ENCODE measurements at regions not wholly inside any gene's neighbourhood (a gene's known extent, or its start where the extent isn't known, plus 50 kb on each side); places are given as distances from the start of the nearest gene placed in this dataset.

- H3K4me1 ChIP-seq (ENCODE audit: insufficient read depth) = no peaks in the 10 kb centered on the region
- H3K27me3 ChIP-seq = no peaks in the 10 kb centered on the region
- intact Hi-C loops (cut with DNase I) = no loop called here
- H3K9me3 ChIP-seq = no peaks in the 10 kb centered on the region
- no peaks in the 10 kb centered on the region for H3K36me3 ChIP-seq
- TF ChIP-seq CTCF (IDR thresholded peaks at IDR 0.05) = no peak
- TF ChIP-seq EP300 (IDR thresholded peaks at IDR 0.05) = no peak
- 56 to 67% (median 66%) methylated on average over 21 of the region's 21 CpGs for WGBS, 3 donors
- H3K27ac ChIP-seq = no peak overlapping the region
- no peak overlapping the region for H3K4me3 ChIP-seq
- no peak for DNase-seq
Measured at GRCh38 chr22:47423861-47424820, 661.7 kb downstream of the TBC1D22A start.

GRCh38 chr22:47423266-47423665 is 660.8 kb downstream of the TBC1D22A start:
- no peaks in the 10 kb centered on the region for H3K9me3 ChIP-seq
- H3K27me3 ChIP-seq = no peaks in the 10 kb centered on the region
- no peak overlapping the region for H3K27ac ChIP-seq
- TF ChIP-seq CTCF (IDR thresholded peaks at IDR 0.05) (no peak), POLR2A (IDR thresholded peaks at IDR 0.05) (no peak), EP300 (IDR thresholded peaks at IDR 0.05) (no peak)
- intact Hi-C loops (cut with DNase I) = no loop called here
- DNase-seq = no peak
- WGBS, 3 donors = 75 to 80% (median 75%) methylated on average over 9 of the region's 9 CpGs
- H3K4me1 ChIP-seq (ENCODE audit: insufficient read depth) = no peaks in the 10 kb centered on the region
- H3K36me3 ChIP-seq = no peaks in the 10 kb centered on the region
- H3K4me3 ChIP-seq = no peak overlapping the region

- Histone ChIP-seq H3K4me1 (ENCODE audit: insufficient read depth) (no peaks in the 10 kb centered on the region), H3K36me3 (no peaks in the 10 kb centered on the region), H3K27me3 (no peaks in the 10 kb centered on the region), H3K4me3 (no peak overlapping the region), H3K27ac (no peak overlapping the region), H3K9me3 (no peaks in the 10 kb centered on the region)
- no peak for TF ChIP-seq EP300 (IDR thresholded peaks at IDR 0.05)
- no peak for TF ChIP-seq CTCF (IDR thresholded peaks at IDR 0.05)
- no peak for TF ChIP-seq POLR2A (IDR thresholded peaks at IDR 0.05)
- no peak for DNase-seq
- intact Hi-C loops (cut with DNase I) = no loop called here
- 82 to 87% (median 87%) methylated on average over 10 of the region's 10 CpGs for WGBS, 3 donors
Measured at GRCh38 chr22:47422736-47423135, 660.3 kb downstream of the TBC1D22A start.

- Histone ChIP-seq H3K36me3 (no peaks in the 10 kb centered on the region), H3K27ac (no peak overlapping the region), H3K4me3 (no peak overlapping the region), H3K27me3 (no peaks in the 10 kb centered on the region), H3K4me1 (ENCODE audit: insufficient read depth) (no peaks in the 10 kb centered on the region), H3K9me3 (no peaks in the 10 kb centered on the region)
- TF ChIP-seq EP300 (IDR thresholded peaks at IDR 0.05) (no peak), POLR2A (IDR thresholded peaks at IDR 0.05) (no peak), CTCF (IDR thresholded peaks at IDR 0.05) (no peak)
- DNase-seq = no peak
- 84 to 89% (median 86%) methylated on average over 9 of the region's 9 CpGs for WGBS, 3 donors
- intact Hi-C loops (cut with DNase I) = no loop called here
Measured at GRCh38 chr22:47421846-47422245, 659.4 kb downstream of the TBC1D22A start.
